Naive thymus-derived CD8-positive, alpha-beta T cell (primary cell): ENCODE measurements at regions not wholly inside any gene's neighbourhood (a gene's known extent, or its start where the extent isn't known, plus 50 kb on each side); places are given as distances from the start of the nearest gene placed in this dataset.

ENCODE experiments used
- ATAC-seq, 2 donors: fragments of 150-1000 bp; cut with Tn5 transposase in 1 of 2; sonication (Bioruptor Pico), chemical (Tn5 transposase) in 1 of 2; 1 replicate in 1 of 2; 2 replicates in 1 of 2; pipeline ENCODE4 v1.10.0; 2021; ENCODE audit warnings: mild to moderate bottlenecking in 2 of 2, moderate library complexity in 2 of 2
- POLR2A ChIA-PET: fragments of 350-600 bp; sonication (Branson Sonifier 250); formaldehyde crosslinking; loops from one replicate; lab custom pipeline; 2021; ENCODE audit warnings: antibody characterized with exemption; lab: Charles Lee
- DNase-seq, 10 donors: peaks; one replicate each; pipeline versions ENCODE4 v3.0.0 to v3.0.0-alpha.2; 2020 to 2022
- H3K27ac Mint-ChIP-seq, 10 donors: one replicate each; pipeline ENCODE4 v1.8.0; 2020 to 2022; ENCODE audit warnings: mild to moderate bottlenecking in 10 of 10, mixed read lengths in 10 of 10, moderate library complexity in 4 of 10, inconsistent platforms in 1 of 10
- H3K27me3 Mint-ChIP-seq, 5 donors: one replicate each; pipeline ENCODE4 v1.8.0; 2021 to 2022; ENCODE audit warnings: mixed read lengths in 5 of 5
- H3K36me3 Mint-ChIP-seq, 3 donors: one replicate each; pipeline ENCODE4 v1.8.0; 2020 to 2022; ENCODE audit warnings: mixed read lengths in 3 of 3, mild to moderate bottlenecking in 2 of 3, inconsistent platforms in 1 of 3
- H3K4me1 Mint-ChIP-seq, 4 donors: one replicate each; pipeline ENCODE4 v1.8.0; 2021 to 2022; ENCODE audit warnings: mixed read lengths in 4 of 4
- H3K4me3 Mint-ChIP-seq, 10 donors: one replicate each; pipeline ENCODE4 v1.8.0; 2020 to 2022; ENCODE audit warnings: mild to moderate bottlenecking in 10 of 10, mixed read lengths in 10 of 10, moderate library complexity in 6 of 10, inconsistent platforms in 1 of 10
- H3K9me3 Mint-ChIP-seq, 9 donors: one replicate each; pipeline ENCODE4 v1.8.0; 2020 to 2022; ENCODE audit warnings: mixed read lengths in 9 of 9, mild to moderate bottlenecking in 3 of 9, inconsistent platforms in 1 of 9, moderate library complexity in 1 of 9

DNA sequence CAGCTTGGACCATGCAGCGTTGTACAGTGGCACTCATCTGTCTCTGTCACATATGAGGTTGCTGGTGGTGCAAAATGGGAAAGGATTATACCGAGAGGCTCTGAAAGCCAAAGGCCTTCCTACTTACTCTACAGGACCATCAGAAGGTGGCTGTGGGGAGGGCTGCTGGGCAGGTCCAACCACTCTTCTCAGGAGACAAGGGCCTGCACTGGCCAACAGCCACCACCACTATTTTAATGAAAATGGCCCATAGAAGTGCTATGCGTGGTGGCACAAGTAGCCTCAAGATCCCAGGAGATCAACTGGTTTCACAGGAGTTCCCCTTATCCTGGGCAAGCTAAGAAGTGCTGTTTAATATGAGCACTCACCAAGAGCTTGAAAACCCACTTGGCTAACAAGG lies 52.3 kb downstream of the MRPL57 start:
- Mint-ChIP-seq H3K4me3 (no peak overlapping the region), H3K27me3 (peaks cover 0 to 5% (median 0%) of the 10 kb centered on the region in 5 donors), H3K4me1 (peaks cover 0 to 9% (median 2%) of the 10 kb centered on the region in 4 donors), H3K9me3 (no peaks in the 10 kb centered on the region), H3K36me3 (no peaks in the 10 kb centered on the region), H3K27ac (no peak overlapping the region)
- DNase-seq (no peak), ATAC-seq (no peak)
- POLR2A ChIA-PET, result no interaction called here

DNA sequence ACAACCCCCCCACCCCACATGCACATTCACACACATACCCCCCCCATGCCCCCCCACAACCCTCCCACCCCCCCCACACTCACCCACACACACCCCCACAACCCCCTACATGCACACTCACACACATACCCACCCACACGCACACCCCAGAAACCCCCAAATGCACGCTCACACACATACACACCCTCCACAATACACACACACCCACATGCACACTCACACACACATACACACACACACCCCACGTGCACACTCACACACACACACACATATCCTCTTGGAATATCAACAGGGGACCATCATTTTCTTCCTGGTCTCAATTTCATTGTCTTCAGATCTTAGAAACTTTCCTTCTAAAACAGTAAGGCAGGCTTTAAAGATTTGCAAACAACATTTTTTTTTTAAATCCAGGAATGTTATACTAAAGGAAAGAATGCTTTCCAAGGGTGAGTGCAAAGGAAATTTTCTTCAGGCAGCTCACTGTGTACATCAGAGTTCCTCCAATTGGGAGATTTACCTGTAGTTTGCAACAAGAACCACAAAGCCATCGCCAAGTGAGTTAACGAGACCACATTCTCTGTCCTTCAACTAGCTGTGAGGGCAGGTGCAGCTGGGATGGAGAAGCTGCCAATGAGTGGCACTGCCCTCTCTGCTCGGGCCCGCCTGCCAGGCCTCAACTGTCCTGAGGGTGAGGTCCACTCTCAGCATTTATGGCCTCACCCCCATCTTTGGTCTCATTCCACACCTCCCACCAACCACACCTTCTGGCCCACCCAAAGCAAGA lies 53.0 kb downstream of the MRPL57 start:
- Mint-ChIP-seq H3K36me3 (no peaks in the 10 kb centered on the region), H3K9me3 (no peaks in the 10 kb centered on the region), H3K4me1 (peaks cover 0 to 9% (median 2%) of the 10 kb centered on the region in 4 donors), H3K4me3 (no peak overlapping the region), H3K27ac (no peak overlapping the region), H3K27me3 (peaks cover 0 to 4% (median 0%) of the 10 kb centered on the region in 5 donors)
- ATAC-seq (no peak), DNase-seq (no peak)
- POLR2A ChIA-PET, result no interaction called here

DNA sequence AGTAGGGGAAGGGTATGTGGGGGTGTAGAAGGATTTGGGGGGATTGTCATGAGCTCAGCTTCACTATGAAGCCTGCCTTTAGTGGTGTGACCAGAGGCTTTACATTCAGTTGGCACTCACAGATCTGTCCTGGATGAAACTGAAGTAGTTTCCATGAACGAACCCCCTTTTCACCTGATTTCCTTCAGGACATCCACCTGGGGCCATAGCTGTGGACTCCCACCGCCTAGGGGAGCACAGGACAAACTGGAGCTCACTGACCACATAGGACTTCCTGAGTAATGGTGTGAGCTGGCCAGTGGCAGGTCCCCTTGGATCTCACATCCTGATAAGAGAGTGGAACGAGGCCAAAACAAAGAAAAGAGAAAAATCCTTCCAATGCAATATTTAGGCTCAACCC lies 54.1 kb downstream of the MRPL57 start:
- H3K27ac Mint-ChIP-seq, result no peak overlapping the region
- POLR2A ChIA-PET, result no interaction called here
- H3K4me1 Mint-ChIP-seq, result peaks cover 0 to 9% (median 2%) of the 10 kb centered on the region in 4 donors
- no peaks in the 10 kb centered on the region for H3K9me3 Mint-ChIP-seq
- H3K27me3 Mint-ChIP-seq, result peaks cover 0 to 4% (median 0%) of the 10 kb centered on the region in 5 donors
- H3K4me3 Mint-ChIP-seq, result no peak overlapping the region
- ATAC-seq, result no peak
- H3K36me3 Mint-ChIP-seq, result no peaks in the 10 kb centered on the region
- no peak for DNase-seq

DNA sequence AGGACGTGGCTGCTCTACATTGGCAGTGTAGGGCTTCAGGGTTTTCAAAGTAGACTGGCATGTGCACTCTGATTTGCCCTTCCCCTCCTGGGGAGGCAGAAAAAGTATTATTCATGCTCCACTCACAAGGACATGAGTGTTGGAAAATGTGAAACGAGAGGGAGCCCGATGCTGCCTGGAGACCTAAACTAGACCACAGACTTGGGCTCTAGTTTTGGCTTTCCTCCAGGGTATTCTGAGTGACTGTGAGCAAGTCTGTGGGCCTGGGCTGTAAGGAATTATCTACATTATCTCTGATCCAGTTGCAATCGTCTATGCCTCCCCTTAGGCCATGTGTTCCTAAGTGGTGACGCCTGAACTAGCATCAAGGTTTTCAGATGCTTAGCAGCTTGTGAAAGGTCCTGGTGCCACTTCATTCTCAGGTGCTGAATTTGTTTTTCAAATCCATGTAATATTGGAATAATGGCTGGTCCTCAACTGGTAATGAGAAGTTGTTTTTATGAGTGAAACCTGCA lies 55.0 kb downstream of the MRPL57 start:
- H3K36me3 Mint-ChIP-seq, result no peaks in the 10 kb centered on the region
- no peak overlapping the region for H3K27ac Mint-ChIP-seq
- peaks cover 0 to 9% (median 2%) of the 10 kb centered on the region in 4 donors for H3K4me1 Mint-ChIP-seq
- DNase-seq (no peak), ATAC-seq (no peak)
- no peak overlapping the region for H3K4me3 Mint-ChIP-seq
- H3K9me3 Mint-ChIP-seq, result no peaks in the 10 kb centered on the region
- peaks cover 0 to 4% (median 0%) of the 10 kb centered on the region in 5 donors for H3K27me3 Mint-ChIP-seq
- POLR2A ChIA-PET, result no interaction called here

DNA sequence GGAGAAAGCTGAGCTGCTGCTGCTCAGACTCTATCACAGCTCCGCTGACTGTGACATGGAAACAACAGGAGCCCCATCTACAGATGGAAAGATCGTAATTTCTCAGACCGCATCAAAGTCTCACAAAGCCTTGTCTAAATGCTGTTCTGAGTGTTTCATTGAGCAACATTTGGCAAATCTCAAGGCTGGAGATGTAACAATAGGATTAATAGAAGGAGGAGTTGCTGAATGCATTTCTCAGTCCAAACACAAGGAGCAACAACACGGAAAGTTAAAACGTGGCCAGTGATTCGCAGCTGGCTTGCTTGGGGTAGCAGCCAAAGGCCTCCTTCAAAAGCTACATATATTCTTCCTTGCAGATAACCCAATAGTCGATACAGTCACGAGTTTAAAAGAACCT lies 55.7 kb downstream of the MRPL57 start:
- ATAC-seq, result no peak
- H3K27ac Mint-ChIP-seq, result peak overlapping the region in 1 of 10 donors; percentile 2

DNA sequence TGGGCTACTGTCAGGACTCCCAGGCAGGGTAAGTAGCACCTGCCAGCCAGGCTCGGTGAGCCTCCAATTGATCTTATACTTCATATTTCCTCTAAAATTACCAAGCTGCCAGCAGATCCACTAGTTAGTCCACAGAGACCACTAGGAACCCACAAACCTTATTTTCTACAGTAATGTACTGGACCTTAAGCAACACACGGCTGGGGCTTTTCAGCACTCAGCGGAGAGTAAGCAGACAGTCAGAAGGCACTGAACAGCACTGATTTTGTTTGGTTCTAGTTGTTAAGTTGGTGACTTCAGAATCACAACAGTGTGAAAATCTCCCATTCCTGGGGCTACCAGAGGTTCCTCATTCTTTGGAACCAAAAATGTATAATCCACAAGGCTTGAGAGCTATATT lies 56.1 kb downstream of the MRPL57 start:
- POLR2A ChIA-PET, result no interaction called here
- Mint-ChIP-seq H3K4me1 (peaks cover 0 to 9% (median 2%) of the 10 kb centered on the region in 4 donors), H3K36me3 (no peaks in the 10 kb centered on the region), H3K27ac (peak overlapping the region in 1 of 10 donors; percentile 2), H3K27me3 (peaks cover 0 to 2% (median 0%) of the 10 kb centered on the region in 5 donors), H3K9me3 (no peaks in the 10 kb centered on the region), H3K4me3 (no peak overlapping the region)
- DNase-seq, result no peak
- no peak for ATAC-seq

More for the DNA sequence above, 55.7 kb downstream of the MRPL57 start:
- no peaks in the 10 kb centered on the region for H3K9me3 Mint-ChIP-seq
- no peak overlapping the region for H3K4me3 Mint-ChIP-seq
- H3K27me3 Mint-ChIP-seq, result peaks cover 0 to 2% (median under 1%) of the 10 kb centered on the region in 5 donors
- H3K4me1 Mint-ChIP-seq, result peaks cover 0 to 9% (median 2%) of the 10 kb centered on the region in 4 donors
- DNase-seq, result no peak
- POLR2A ChIA-PET, result no interaction called here
- no peaks in the 10 kb centered on the region for H3K36me3 Mint-ChIP-seq

DNA sequence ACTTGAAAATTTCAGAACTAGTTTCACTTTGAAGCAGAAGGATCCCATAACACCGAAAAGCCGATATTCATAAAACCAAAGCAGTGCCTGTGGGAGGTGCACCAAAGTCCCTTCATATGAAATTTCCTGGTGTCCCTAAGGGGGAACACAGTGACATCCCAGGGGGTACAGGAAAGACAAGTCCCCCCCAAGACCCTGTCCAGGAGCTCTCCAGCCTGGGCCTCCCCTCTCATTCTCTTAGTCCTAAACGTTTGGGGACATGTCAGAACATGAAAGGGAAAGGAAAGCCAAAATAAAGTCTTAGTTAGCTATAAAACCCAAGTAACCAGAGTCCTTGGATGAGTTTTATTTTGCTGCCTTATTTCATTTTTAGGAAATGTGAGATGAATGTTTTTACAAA lies 56.6 kb downstream of the MRPL57 start:
- ATAC-seq (no peak), DNase-seq (no peak)
- POLR2A ChIA-PET, result no interaction called here
- H3K4me3 Mint-ChIP-seq, result no peak overlapping the region
- H3K36me3 Mint-ChIP-seq, result no peaks in the 10 kb centered on the region
- peaks cover 0 to 9% (median 2%) of the 10 kb centered on the region in 4 donors for H3K4me1 Mint-ChIP-seq
- H3K27me3 Mint-ChIP-seq, result peaks cover 0 to 2% (median 0%) of the 10 kb centered on the region in 5 donors
- H3K27ac Mint-ChIP-seq, result no peak overlapping the region
- no peaks in the 10 kb centered on the region for H3K9me3 Mint-ChIP-seq

DNA sequence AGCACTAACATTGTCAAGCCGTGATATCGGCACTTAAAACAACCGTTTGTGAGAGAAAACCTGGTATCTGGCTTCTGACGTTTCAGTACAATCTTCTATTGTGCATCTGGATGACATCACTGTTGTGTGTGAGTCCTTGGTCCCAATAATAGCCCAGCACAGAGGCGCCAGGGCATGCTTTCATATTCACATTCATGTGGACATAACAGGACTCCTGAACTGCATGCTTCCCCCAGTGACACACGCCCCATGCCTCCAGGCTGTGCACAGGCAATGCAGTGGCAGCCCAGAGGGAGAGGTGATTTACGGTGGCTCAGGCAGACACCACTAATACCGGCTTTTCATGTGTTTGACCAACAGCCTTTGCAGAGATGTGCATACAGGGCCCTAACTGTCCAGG lies 58.1 kb downstream of the MRPL57 start:
- POLR2A ChIA-PET, result no interaction called here
- no peak overlapping the region for H3K27ac Mint-ChIP-seq
- H3K36me3 Mint-ChIP-seq, result no peaks in the 10 kb centered on the region
- H3K27me3 Mint-ChIP-seq, result peaks cover 0 to 2% (median 0%) of the 10 kb centered on the region in 5 donors
- peaks cover 0 to 9% (median 2%) of the 10 kb centered on the region in 4 donors for H3K4me1 Mint-ChIP-seq
- ATAC-seq (no peak), DNase-seq (no peak)
- no peaks in the 10 kb centered on the region for H3K9me3 Mint-ChIP-seq
- no peak overlapping the region for H3K4me3 Mint-ChIP-seq

DNA sequence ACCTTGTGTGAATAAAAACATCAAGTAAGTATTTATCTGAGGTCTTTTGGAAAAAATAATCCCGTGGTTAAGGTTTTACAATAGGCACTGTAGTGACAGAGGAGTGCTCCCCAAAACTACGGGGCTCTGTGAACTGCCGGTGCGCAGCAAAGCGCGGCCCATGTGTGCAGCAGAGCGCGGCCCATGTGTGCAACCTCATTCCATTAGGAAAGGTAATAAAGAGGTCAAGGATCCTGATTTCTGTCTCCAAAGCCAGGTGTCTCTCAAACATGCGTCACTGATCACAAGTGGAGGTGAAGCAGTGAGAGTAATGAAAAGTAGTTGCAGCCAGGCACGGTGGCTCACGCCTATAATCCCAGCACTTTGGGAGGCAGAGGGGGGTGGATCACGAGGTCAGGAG lies 58.7 kb downstream of the MRPL57 start:
- Mint-ChIP-seq H3K4me3 (no peak overlapping the region), H3K9me3 (no peaks in the 10 kb centered on the region), H3K27ac (no peak overlapping the region), H3K36me3 (no peaks in the 10 kb centered on the region), H3K4me1 (peaks cover 0 to 9% (median 2%) of the 10 kb centered on the region in 4 donors), H3K27me3 (peaks cover 0 to 2% (median 0%) of the 10 kb centered on the region in 5 donors)
- DNase-seq, result no peak
- POLR2A ChIA-PET, result no interaction called here
- ATAC-seq, result no peak

DNA sequence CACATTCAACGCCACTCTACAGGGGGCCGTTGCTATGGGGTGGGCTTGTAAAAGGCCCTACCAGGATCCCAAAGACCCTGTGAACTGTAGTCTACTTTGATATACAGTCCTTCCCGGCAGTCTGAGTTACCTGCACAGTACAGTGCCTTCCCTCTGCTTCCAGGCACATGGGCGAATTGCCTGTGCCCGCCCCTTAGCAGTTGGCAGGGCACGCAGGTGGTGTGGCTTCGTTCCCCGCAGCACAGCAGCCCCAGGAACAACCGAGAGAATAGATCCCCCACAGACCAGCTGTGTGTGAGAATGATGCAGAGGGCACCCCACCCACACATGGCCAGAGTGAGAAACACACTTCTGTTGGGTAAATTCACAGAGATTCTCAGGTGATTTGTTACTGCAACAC lies 60.6 kb downstream of the MRPL57 start:
- DNase-seq, result no peak
- ATAC-seq, result no peak
- no peaks in the 10 kb centered on the region for H3K36me3 Mint-ChIP-seq
- POLR2A ChIA-PET, result no interaction called here
- H3K27ac Mint-ChIP-seq, result no peak overlapping the region
- H3K27me3 Mint-ChIP-seq, result peaks cover 0 to 2% (median 0%) of the 10 kb centered on the region in 5 donors
- no peak overlapping the region for H3K4me3 Mint-ChIP-seq
- H3K4me1 Mint-ChIP-seq, result peaks cover 3 to 13% (median 4%) of the 10 kb centered on the region in 4 donors
- H3K9me3 Mint-ChIP-seq, result no peaks in the 10 kb centered on the region

DNA sequence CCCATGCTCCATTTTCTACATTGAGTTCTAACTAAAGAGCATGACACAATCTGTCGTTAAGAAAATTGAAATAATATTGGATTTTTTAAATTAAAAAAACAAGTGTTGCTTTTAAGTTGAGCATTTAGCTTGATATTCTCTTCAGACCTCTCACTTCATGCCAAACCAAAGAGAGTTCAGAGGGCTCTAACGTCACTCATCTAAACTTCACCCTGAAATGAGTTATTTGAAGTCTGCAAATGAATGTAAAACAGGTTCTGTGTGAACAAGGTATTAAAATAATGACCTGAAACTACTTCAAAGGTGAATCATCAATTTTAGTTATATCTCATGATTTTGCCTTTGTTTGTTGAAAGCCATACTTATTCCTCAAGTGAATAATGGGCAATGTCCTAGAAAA lies 61.8 kb downstream of the MRPL57 start:
- Mint-ChIP-seq H3K9me3 (peaks cover 0 to 3% (median 0%) of the 10 kb centered on the region in 9 donors), H3K27ac (no peak overlapping the region), H3K36me3 (no peaks in the 10 kb centered on the region), H3K27me3 (peaks cover 0 to 2% (median 0%) of the 10 kb centered on the region in 5 donors), H3K4me3 (no peak overlapping the region), H3K4me1 (peaks cover 0 to 8% (median 7%) of the 10 kb centered on the region in 4 donors)
- POLR2A ChIA-PET, result no interaction called here
- ATAC-seq (no peak), DNase-seq (no peak)

DNA sequence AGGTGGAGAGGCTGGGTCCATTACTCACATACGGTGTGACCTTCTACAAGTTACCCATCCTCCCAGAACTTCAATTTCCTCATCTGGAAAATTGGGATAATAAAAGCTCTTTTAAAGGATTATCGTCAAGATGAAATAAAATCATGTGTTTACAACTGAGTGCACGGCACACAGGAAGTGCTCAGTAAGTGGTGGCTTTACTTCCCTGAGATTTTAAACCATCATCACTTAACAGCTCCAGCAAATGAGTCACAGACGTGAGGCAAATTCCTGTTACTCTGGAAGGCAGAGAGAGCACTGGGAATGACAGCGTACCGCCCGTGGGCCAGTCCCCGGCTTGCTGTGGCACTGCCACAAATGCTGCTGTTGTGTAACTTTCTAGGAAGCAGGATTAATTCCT lies 64.1 kb downstream of the MRPL57 start:
- POLR2A ChIA-PET, result interaction anchor here (0.5 kb wide), 1 partner anchor 1511 kb away, joined by 3 read pairs; no protein-coding TSS in a partner anchor
- Mint-ChIP-seq H3K9me3 (peaks cover 0 to 3% (median 0%) of the 10 kb centered on the region in 9 donors), H3K27me3 (peaks cover 0 to 2% (median 0%) of the 10 kb centered on the region in 5 donors), H3K27ac (no peak overlapping the region), H3K4me3 (no peak overlapping the region), H3K4me1 (peaks cover 0 to 8% (median 7%) of the 10 kb centered on the region in 4 donors), H3K36me3 (no peaks in the 10 kb centered on the region)
- DNase-seq (no peak), ATAC-seq (no peak)

DNA sequence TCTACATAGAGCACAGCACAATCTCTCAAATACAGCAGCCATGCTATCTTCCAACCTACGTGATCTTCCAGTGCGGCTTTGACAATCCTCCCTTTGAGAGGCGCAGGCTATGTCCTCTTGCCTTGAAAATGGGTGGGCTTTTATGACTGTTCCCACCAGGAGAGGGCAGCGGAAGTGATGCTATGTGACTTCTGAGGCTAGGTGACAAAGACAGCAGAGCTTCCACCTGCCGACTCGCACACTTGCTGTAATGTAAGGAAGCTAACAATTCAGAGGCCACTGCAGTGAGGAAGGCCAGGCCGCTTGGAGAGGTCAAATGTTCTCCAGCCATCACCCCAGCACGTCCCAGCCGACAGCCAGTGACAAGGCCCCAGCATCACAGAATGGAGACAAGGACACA lies 65.8 kb downstream of the MRPL57 start:
- Mint-ChIP-seq H3K4me1 (peaks cover 0 to 8% (median 7%) of the 10 kb centered on the region in 4 donors), H3K27ac (peak overlapping the region in 1 of 10 donors; percentile 24), H3K27me3 (no peaks in the 10 kb centered on the region), H3K36me3 (no peaks in the 10 kb centered on the region), H3K9me3 (peaks cover 0 to 3% (median 0%) of the 10 kb centered on the region in 9 donors), H3K4me3 (no peak overlapping the region)
- POLR2A ChIA-PET, result no interaction called here
- DNase-seq (no peak), ATAC-seq (no peak)
